ENCODE measurements at regions not wholly inside any gene's neighbourhood (a gene's known extent, or its start where the extent isn't known, plus 50 kb on each side); places are given as distances from the start of the nearest gene placed in this dataset.

DNA sequence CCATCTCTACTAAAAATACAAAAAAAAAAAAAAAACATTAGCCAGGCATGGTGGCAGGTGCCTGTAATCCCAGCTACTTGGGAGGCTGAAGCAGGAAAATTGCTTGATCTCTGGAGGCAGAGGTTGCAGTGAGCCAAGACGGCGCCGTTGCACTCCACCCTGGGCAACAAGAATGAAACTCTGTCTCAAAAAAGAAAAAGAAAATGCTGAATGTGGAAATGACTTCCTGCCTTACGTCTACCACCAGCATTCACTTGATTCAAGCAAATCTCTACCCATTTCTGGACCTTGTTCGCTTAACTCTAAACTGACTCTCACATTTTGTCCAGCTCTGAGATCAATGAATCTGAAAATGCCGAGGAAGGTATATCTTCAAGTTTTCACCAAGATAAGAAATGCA, 825.3 kb downstream of the TRIB2 start:
- no peak for TF ChIP-seq TCF12 (IDR thresholded peaks at IDR 0.05; ENCODE audit: low read depth)
- TF ChIP-seq TAF1 (IDR thresholded peaks at IDR 0.05; ENCODE audit: low read depth), result no peak
- TF ChIP-seq, protein P1, sequence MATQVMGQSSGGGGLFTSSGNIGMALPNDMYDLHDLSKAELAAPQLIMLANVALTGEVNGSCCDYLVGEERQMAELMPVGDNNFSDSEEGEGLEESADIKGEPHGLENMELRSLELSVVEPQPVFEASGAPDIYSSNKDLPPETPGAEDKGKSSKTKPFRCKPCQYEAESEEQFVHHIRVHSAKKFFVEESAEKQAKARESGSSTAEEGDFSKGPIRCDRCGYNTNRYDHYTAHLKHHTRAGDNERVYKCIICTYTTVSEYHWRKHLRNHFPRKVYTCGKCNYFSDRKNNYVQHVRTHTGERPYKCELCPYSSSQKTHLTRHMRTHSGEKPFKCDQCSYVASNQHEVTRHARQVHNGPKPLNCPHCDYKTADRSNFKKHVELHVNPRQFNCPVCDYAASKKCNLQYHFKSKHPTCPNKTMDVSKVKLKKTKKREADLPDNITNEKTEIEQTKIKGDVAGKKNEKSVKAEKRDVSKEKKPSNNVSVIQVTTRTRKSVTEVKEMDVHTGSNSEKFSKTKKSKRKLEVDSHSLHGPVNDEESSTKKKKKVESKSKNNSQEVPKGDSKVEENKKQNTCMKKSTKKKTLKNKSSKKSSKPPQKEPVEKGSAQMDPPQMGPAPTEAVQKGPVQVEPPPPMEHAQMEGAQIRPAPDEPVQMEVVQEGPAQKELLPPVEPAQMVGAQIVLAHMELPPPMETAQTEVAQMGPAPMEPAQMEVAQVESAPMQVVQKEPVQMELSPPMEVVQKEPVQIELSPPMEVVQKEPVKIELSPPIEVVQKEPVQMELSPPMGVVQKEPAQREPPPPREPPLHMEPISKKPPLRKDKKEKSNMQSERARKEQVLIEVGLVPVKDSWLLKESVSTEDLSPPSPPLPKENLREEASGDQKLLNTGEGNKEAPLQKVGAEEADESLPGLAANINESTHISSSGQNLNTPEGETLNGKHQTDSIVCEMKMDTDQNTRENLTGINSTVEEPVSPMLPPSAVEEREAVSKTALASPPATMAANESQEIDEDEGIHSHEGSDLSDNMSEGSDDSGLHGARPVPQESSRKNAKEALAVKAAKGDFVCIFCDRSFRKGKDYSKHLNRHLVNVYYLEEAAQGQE (IDR thresholded peaks at IDR 0.05; ENCODE audit: low read depth), result no peak
- TF ChIP-seq EGR1 (IDR thresholded peaks at IDR 0.05), result no peak
- TF ChIP-seq YY1 (IDR thresholded peaks at IDR 0.05; ENCODE audit: low read depth), result no peak
- TF ChIP-seq, protein P2, sequence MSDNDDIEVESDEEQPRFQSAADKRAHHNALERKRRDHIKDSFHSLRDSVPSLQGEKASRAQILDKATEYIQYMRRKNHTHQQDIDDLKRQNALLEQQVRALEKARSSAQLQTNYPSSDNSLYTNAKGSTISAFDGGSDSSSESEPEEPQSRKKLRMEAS (IDR thresholded peaks at IDR 0.05), result no peak
- no peak for TF ChIP-seq FOXM1 (IDR thresholded peaks at IDR 0.05; ENCODE audit: borderline replicate concordance, low read depth)
- no peak for TF ChIP-seq TEAD4 (IDR thresholded peaks at IDR 0.05)

All from Ishikawa (cell line).